GM21360 (cell line): ENCODE measurements at regions not wholly inside any gene's neighbourhood (a gene's known extent, or its start where the extent isn't known, plus 50 kb on each side); places are given as distances from the start of the nearest gene placed in this dataset.
A peak's percentile ranks its signal among the peaks of the same experiment; 100 is the strongest.
"Not testable (repeated sequence)": the region's sequence is repeated elsewhere in the genome, so short reads cannot be mapped to it uniquely, and the experiment has no call there.

Experiments used
- ATAC-seq: cut with Tn5 transposase; IDR thresholded peaks from one replicate; pipeline ENCODE4 v1.9.1; 2021; ENCODE audit warnings: mild to moderate bottlenecking, moderate library complexity; ENCODE audit not compliant: unreplicated experiment

- ATAC-seq: not testable (repeated sequence)
These were observed 352.3 kb downstream of the C12orf75 start for GRCh38 chr12:105682821-105683220.

DNA sequence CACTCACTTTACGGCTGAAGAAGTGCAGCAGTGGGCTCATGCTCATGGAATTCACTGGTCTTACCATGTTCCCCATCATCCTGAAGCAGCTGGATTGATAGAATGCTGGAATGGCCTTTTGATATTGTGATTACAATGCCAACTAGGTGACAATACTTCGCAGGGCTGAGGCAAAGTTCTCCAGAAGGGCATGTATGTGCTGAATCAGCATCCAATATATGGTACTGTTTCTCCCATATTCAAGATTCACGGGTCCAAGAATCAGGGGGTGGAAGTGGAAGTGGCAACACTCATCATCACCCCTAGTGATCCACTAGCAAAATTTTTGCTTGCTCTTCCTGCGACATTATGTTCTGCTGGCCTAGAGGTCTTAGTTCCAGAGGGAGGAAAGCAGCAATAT is 353.3 kb downstream of the C12orf75 start:
- not testable (repeated sequence) for ATAC-seq

- ATAC-seq: no peak
These were observed 367.6 kb downstream of the C12orf75 start for GRCh38 chr12:105698075-105698474.

DNA sequence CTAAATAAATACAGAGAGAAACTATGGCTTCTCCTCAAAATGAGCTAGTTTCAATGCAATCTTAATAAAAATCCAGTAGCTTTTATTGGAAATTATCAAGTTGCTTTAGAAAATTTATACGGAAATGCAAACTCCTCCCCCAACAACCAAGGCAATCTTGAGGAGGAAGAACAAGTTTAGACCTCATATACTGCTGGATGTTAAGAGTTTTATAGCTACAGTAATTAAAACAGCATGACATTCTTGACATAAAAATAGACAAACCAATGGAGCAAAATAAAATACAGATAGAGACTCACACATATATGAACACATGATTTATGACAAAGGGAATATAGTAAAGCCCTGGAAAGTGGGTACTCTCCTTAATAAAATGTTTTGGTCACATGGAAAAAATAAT is 368.7 kb downstream of the C12orf75 start:
- ATAC-seq: no peak

DNA sequence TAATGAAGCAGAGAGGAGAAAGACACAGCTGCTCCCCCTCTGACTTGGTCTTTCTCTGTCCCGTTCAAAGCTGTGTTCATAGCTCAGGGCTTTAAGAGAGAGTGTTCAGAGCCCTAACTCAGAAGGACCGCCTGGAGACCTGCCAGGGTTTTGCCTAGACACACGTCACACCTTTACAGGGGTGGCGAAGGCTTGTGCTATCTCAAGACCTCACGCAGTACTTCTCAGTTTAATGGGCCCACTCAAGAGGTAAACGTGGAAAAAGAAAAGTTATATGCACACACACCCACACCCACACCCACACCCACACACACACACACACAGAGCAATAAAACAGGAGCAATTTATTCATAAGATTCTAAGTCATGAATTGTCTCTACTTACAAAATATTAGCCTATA is 374.3 kb downstream of the C12orf75 start:
- ATAC-seq: no peak

- ATAC-seq: no peak
These were observed 374.7 kb downstream of the C12orf75 start for GRCh38 chr12:105705235-105705634.

DNA sequence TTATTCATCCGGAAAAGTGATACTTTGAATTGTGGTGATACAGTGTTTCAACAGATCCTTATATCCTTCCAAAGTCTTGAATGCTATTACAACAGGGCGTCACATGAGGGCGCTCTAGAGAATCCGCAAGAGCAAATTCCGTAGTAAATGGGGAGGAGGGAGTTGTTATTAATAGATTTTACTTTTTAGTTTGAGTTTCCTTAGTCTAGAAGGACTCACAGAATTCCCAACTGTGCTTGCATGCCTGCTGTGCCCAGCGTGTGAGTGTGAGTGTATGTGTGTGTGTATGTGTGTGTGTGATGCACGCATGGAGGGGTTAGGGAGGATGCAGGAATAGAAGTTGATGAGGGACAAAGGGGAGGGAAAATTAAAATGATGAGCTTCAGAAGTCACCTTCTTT is 375.3 kb downstream of the C12orf75 start:
- ATAC-seq: no peak

DNA sequence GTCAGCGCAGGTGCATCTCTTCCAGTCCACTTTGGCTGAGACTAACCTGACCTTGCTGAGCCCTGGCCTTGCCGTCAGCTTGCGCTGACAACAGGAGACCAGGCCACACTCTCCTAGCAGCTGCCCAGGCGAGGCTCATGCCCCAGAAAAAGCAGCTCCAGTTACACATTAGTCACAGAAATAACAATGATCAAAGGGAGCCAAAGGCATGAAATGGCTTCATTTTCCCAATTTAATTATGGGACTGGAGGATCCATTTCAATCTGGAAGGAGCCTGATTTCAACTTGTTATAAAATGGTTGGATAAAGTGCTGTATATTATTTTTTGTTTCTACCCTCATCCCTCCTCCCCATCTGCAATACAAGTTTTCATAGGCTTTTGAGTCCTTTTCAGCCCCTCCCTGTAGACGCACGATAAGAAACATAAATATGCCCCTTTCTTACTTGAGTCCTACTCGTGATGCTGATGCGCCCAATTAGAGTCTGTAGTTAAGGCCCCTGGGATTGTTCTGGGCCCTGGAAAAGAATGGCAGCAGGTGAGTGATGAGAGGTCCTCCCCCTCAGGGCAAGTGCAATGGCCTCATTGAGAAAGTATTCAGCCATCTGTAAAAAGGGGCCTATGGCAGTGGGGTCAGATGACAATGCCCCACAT is 376.0 kb downstream of the C12orf75 start:
- no peak for ATAC-seq

DNA sequence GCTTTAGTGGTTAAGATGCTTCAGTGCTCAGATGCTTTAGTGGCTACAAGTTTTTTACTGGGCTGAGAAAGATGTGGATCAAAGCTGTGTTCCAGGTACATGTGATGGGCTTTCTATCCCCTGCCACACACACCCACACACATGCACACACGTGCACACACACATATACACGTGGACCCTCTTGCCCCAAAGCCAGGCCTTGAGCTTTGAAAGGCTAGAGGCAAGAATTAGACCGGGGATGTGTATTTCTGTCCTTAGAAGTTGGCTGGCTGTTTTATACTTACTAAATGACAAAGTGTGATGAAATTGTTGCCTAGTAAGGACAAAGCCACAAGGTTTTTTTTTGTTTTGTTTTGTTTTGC is 376.5 kb downstream of the C12orf75 start:
- no peak for ATAC-seq

DNA sequence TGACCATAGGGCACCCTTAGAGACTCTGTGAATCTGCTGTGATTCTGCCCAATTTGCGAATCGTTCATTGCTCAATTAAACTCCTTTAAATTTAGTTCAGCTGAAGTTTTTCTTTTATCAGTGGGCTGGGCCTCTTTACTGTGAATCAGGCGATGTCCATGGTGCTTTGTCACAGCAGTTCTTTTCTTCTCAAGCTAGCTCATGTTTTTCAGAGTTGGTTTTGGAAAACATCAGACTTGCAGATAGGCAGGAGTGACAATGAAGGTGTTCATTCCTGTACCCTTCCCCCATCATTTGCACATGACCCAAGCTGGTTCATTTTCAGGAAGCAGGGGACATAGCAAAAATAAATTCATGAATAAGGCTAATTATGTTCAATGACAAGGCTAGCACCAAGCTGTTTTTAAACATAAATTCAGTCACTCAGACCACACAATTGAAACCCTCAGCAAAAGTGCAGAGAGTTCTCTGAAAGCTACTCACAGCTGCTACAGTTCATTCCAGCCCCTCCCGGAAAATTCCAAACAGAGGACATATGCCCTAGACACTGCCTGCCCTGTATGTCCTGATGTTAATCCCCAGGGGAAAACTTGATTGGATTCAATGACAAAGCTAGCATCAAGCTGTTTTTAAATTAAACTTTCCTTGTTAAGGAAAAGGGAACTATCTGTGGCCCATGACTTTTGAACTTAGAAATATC is 383.3 kb downstream of the C12orf75 start:
- no peak for ATAC-seq

DNA sequence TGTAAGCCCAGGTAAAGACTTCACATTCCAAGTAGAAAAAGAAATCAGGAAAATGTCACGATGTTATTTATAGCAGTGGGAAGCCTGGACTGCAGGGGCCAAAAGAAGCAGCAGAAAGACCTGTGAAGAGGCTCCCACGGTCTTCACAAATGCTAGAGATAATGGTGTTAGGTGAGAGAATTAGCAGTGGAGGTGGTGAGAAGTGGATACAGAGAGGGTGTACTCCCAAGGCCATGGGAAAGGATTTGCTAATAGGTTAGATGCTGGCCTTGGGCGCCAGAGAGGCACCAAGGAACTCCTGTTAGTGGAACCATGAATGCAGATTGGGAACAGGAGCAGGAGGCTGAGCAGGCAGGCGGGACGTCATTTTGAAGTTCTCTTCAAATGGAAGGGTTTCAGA is 386.1 kb downstream of the C12orf75 start:
- ATAC-seq: no peak

DNA sequence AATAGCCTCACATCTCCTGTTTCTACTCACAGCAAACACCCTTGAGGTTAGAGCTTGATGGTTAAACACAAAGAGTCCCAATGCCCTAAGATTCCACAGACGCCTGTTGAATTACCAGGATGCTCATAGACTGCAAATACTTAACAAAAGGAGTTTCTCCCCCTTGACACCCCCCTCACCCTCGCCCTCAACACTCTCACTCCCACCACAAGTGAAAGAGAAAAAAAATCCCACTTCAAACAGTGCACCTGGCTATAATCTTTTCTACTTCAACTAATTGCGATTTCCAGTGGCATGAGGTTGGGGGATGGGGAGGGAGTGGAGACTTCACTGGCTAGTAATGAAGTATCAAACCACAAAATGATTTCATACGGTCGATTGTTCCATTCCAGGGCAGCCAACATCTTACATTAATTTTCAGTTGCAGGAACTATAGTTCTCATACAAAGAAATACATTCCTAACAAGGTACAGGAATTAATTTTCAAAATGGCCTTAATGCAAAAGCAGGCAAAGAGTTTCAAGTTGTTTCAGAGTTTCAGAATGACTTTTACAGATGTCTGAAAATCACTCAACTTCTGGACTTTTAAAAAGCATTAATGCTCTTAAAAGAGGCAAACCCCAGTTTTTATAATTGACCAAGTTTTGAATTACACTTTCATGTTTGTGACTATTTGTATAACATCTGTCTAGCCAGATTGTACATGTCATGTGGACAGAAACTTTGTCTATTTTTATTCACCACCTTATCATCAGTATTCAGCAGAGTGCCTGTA is 390.7 kb downstream of the C12orf75 start:
- ATAC-seq: peak; percentile 70

DNA sequence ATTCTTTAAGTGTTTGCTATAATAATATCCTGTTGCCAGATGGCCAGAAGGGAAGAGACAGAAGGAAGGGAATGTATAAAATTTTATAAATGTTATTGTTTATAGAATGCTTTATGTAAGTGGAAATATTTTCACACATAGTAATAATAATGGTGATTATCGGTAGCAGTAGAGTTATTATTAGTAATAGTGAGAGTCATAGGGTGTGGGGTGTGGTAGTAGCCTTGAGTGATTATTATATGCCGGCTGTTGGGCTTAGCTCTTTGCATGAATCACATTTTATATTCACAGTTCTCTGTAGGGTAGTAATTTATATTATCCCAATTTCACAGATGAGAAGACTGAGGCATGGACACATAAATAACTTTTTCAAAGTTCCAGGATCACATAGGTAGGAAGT is 391.4 kb downstream of the C12orf75 start:
- no peak for ATAC-seq

- no peak for ATAC-seq
These were observed 392.6 kb downstream of the C12orf75 start for GRCh38 chr12:105723066-105723465.

DNA sequence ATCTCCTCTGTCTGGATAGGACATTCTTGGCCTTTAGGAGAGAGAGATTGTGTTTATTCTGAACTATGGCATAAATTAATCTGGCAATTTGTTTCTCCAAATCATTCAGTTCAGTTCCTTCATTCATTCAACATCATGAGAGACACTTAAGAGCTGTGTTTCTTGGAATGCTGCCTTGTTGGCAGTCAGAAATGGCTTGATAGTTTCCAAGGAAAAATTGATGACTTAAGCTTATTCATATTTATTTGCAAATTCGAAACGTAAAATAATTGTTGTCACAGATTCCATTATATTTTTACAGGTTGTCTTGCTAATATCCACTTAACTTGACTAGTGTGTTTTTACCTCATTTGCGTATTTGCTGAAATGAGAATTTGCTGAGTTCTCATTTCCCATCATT is 393.0 kb downstream of the C12orf75 start:
- ATAC-seq: no peak

DNA sequence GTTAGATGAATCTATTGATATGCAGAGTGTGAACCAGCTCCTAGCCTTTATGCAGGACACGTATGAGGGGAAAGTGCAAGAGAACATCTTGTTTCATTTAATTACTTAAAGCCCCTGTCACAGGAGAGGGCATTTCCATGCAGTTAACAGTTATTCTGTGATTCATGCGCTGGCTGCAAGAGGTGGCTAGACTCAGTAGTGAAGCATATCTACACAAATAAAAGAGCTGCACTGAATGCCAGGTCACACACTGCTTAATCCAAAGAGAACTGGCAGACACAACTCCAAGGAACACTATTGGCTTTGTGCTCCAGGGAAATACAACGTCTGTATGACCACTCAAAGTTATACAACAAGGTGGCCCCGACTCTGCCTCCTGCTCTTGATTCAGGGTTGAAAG is 394.1 kb downstream of the C12orf75 start:
- ATAC-seq: no peak

- no peak for ATAC-seq
These were observed 394.6 kb downstream of the C12orf75 start for GRCh38 chr12:105725054-105725453.

GRCh38 chr12:105729181-105729771 is 398.8 kb downstream of the C12orf75 start:
- ATAC-seq: no peak

- no peak for ATAC-seq
These were observed 399.4 kb downstream of the C12orf75 start for GRCh38 chr12:105729926-105730325.

- ATAC-seq: no peak
These were observed 403.1 kb downstream of the C12orf75 start for GRCh38 chr12:105733579-105733978.

DNA sequence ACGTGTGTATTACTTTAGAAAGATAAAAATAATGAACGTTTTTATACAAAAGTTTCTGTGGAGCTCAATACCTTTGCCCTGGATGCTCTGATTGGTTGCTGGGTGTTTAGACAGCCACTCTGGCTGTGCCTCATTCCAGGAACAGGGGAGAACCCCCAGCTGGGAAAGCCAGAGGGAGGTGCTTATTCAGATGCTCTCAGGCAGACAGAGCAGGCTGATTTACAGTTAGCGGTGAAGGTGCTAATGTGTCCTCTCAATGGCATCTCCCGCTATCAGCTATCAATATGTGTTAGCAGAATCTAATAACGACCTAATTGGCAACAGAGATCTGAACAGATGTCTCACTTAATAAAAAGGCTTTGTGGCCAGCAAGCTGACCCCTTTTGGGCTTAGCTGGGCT is 402.3 kb downstream of the NUAK1 start:
- no peak for ATAC-seq

- no peak for ATAC-seq
These were observed 400.7 kb downstream of the NUAK1 start for GRCh38 chr12:105738051-105738450.
